Fibroblast of villous mesenchyme (primary cell): ENCODE measurements at regions not wholly inside any gene's neighbourhood (a gene's known extent, or its start where the extent isn't known, plus 50 kb on each side); places are given as distances from the start of the nearest gene placed in this dataset.

Source experiments
- DNase-seq: peaks from one replicate; pipeline ENCODE4 v3.0.0-alpha.2; 2010; ENCODE audit warnings: low read depth
- H3K4me3 ChIP-seq: 2 replicates; pipeline ENCODE4 v1.5.1; 2011; ENCODE audit warnings: low read depth, mild to moderate bottlenecking, low read length
- TF ChIP-seq, protein P1 (sequence below): IDR thresholded peaks from 2 replicates; pipeline ENCODE4 v1.5.1; 2012; ENCODE audit warnings: low read depth, mild to moderate bottlenecking, low read length; ENCODE audit not compliant: insufficient read depth

DNA sequence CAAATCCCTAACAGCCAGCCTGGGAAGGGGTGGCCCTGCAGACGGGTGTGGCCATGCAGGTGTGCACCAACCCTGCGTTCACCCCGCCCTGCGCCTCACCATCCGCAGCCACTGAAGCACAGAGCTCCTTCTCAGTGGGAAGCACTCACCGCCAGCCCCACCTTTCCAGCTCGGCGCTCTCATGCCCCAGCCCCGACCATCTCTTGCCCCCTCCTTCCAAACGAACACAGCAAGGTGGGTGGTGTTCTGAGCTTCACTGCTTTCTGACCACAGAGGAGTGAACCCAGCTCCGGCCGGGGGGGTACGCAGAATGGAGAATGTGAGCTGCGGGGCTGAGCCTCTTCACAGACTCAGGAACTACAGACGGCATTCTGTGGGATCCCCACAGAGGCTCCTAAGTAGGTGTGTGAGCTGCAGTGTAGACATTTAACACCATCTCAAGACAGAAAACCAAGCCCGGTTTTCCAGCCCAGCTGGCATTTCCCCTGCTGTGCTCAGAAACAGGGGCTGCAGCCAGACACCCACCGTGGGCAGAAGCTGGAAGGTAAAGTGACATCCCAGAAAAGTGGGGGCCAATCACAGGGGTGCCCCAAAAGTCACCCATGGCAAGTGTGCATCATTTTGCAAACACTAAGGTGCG is 88.4 kb upstream of the RTL6 start:
- TF ChIP-seq, protein P1, sequence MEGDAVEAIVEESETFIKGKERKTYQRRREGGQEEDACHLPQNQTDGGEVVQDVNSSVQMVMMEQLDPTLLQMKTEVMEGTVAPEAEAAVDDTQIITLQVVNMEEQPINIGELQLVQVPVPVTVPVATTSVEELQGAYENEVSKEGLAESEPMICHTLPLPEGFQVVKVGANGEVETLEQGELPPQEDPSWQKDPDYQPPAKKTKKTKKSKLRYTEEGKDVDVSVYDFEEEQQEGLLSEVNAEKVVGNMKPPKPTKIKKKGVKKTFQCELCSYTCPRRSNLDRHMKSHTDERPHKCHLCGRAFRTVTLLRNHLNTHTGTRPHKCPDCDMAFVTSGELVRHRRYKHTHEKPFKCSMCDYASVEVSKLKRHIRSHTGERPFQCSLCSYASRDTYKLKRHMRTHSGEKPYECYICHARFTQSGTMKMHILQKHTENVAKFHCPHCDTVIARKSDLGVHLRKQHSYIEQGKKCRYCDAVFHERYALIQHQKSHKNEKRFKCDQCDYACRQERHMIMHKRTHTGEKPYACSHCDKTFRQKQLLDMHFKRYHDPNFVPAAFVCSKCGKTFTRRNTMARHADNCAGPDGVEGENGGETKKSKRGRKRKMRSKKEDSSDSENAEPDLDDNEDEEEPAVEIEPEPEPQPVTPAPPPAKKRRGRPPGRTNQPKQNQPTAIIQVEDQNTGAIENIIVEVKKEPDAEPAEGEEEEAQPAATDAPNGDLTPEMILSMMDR: no peak
- no peak for DNase-seq
- no peak overlapping the region for H3K4me3 ChIP-seq

DNA sequence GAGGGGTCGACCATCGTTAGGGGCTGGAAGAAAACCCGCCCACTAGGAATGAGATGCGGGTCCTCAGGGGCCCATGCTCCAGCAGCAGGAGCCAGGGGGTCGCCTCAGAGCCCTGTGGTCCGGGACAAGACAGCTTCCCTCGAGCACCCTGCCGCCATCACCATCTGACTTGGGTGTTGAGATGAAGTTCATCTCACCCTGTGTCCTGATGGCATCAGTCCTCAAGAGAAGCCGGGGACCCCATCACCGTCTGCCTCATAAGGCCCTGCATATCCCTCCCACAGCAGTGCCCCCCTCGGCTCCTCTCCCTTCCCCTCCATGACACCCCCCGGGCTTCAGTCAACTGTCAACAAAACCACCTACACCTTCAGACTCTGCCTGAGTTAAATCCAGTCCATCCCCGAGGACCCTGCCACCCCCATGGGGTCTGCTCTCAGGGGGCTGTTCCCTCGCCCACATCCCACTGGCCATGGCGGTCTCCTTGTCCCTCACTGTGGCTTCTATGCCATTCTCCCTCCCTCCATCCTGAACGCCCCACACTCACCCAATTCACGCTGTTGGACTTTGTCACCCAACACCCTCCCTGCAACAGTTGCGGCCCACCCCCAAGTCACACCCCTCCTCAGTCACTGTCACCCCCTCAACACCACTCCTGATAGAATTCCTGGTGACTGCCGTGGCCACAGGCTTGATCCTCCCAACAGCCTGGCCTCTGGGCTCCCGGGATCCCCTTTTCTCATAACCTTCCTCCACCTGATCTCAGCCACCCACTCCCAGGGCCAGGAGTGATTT is 87.7 kb upstream of the RTL6 start:
- DNase-seq: no peak
- TF ChIP-seq, protein P1: no peak
- H3K4me3 ChIP-seq: no peak overlapping the region

DNA sequence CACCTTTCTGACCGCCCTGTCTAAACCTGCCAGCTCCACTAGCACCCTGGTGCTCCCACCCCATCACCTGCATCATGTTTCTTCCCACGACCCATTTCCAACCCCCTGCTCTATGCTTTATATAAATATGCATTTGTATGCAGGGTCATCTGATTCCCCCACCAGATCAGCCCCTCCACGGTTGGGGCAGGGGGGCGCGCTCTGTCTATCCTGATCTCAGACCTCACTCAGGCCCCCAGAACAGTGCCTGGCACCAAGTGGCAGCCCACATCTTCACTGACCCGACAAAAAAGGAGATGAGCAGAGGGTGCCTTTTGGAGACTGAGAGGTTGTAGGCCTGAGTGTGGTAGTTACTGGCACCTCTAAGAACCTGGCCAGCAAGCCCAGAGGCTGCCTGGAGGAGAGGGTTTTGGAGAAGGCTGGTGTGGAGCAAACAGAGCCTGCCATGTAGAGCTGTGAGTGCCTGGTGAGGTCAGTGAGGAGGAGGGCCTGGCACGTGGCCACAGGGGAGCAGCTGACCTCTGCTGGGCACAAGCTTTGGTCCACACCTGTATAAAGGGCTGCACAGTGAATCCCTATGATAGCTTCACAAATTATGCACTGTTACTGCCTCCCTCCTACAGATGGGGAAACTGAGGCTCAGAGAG is 86.3 kb upstream of the RTL6 start:
- no peak overlapping the region for H3K4me3 ChIP-seq
- no peak for DNase-seq
- TF ChIP-seq, protein P1: no peak

DNA sequence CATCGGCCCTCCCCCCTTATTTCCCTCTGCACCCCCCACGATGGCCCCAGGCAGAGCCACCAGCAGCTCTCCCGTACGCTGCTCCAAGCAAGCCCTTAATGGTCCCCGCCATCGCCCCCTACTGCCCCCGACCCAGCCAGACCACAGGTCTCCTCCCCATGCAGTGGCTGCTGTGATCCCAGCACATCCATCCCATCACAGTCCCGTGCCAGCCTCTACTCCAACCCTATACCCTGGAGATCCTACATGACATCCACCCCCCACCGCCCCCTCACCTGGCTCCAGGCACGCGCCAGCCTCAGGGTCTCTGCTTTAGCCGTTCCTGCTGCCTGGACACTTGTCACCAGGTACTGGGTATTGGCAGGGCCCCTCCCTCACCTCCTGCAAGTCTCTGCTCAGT is 85.8 kb upstream of the RTL6 start:
- H3K4me3 ChIP-seq: no peak overlapping the region
- TF ChIP-seq, protein P1: no peak
- DNase-seq: no peak

DNA sequence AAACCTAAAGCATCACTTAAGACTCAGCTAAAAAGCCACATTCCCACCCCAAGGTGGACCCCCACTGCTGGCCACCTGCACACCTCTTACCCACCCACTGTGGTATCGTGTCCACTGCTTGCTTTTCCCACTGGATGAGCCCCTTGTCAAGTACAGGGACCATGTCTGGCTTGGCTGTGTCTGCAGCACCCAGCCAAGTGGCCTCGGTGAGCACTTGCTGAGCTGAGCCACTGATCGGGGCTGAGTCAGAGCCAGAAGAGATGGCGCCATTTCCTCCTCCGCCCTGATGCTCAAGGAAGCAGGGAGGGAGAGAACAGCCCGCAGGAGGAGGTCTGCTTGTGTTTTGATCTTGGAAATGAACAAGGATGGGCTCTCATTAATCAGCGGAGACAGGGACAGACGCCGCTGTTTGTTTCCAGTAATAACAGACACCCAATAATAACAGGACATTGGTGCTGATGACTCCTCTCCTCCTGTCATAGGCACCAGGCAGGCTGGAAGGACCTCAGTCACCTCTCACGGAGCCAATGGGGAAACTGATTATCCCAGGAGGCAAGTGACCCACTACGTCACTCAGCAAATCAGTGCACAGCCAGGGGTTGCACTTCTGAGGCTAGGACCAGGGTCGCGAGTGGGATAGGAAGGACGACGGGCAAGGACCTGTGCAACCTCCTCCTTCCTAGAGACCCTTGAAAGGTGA is 85.2 kb upstream of the RTL6 start:
- TF ChIP-seq, protein P1: no peak
- DNase-seq: no peak
- no peak overlapping the region for H3K4me3 ChIP-seq

DNA sequence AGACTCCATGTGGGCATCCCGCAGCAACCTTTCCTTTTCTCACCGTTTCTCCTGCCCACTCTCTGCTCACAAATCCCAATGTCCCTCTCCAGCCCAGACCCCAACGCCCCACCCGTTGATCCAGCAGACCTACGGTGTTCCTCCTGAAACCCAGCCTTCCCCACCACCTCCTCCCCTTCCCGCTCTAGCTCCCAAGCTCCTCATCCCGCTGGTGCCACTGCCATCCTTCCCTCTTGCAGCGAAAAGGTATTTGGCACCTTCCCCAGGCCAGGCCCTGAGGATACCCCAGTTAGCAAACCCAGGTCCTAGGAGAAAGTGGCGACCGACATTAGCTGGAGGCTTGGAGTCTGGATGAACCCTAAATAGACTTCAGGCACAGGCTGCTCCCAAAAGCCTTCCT is 84.0 kb upstream of the RTL6 start:
- no peak overlapping the region for H3K4me3 ChIP-seq
- no peak for DNase-seq
- TF ChIP-seq, protein P1: no peak
